ENCODE measurements at regions not wholly inside any gene's neighbourhood (a gene's known extent, or its start where the extent isn't known, plus 50 kb on each side); places are given as distances from the start of the nearest gene placed in this dataset.

- no peak for DNase-seq (ENCODE audit: low read depth, low spot score)
- H3K27me3 ChIP-seq (ENCODE audit: control insufficient read depth, insufficient read depth, low read length): no peaks in the 10 kb centered on the region
- no peaks in the 10 kb centered on the region for H3K9me3 ChIP-seq (ENCODE audit: control insufficient read depth, insufficient read depth, low read length)
- ChIA-PET POLR2A (interaction anchor here (0.7 to 2.9 kb wide), 7 partner anchors 13 to 232 kb away, joined by 3 to 21 read pairs (median 8); no protein-coding TSS in a partner anchor), CTCF (interaction anchor here (1.0 to 1.1 kb wide), 2 partner anchors 195 to 199 kb away, joined by 3 read pairs; no protein-coding TSS in a partner anchor)
- TF ChIP-seq, protein P1, sequence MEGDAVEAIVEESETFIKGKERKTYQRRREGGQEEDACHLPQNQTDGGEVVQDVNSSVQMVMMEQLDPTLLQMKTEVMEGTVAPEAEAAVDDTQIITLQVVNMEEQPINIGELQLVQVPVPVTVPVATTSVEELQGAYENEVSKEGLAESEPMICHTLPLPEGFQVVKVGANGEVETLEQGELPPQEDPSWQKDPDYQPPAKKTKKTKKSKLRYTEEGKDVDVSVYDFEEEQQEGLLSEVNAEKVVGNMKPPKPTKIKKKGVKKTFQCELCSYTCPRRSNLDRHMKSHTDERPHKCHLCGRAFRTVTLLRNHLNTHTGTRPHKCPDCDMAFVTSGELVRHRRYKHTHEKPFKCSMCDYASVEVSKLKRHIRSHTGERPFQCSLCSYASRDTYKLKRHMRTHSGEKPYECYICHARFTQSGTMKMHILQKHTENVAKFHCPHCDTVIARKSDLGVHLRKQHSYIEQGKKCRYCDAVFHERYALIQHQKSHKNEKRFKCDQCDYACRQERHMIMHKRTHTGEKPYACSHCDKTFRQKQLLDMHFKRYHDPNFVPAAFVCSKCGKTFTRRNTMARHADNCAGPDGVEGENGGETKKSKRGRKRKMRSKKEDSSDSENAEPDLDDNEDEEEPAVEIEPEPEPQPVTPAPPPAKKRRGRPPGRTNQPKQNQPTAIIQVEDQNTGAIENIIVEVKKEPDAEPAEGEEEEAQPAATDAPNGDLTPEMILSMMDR (IDR thresholded peaks at IDR 0.05; ENCODE audit: low read depth, low read length): no peak
- peak overlapping the region; percentile 81 for H3K27ac ChIP-seq (ENCODE audit: low read depth, low read length)
- no peak overlapping the region for H3K4me3 ChIP-seq (ENCODE audit: low read depth, low read length)
Observed at GRCh38 chrX:45711231-45711630, 510.6 kb upstream of the DIPK2B start.

DNA sequence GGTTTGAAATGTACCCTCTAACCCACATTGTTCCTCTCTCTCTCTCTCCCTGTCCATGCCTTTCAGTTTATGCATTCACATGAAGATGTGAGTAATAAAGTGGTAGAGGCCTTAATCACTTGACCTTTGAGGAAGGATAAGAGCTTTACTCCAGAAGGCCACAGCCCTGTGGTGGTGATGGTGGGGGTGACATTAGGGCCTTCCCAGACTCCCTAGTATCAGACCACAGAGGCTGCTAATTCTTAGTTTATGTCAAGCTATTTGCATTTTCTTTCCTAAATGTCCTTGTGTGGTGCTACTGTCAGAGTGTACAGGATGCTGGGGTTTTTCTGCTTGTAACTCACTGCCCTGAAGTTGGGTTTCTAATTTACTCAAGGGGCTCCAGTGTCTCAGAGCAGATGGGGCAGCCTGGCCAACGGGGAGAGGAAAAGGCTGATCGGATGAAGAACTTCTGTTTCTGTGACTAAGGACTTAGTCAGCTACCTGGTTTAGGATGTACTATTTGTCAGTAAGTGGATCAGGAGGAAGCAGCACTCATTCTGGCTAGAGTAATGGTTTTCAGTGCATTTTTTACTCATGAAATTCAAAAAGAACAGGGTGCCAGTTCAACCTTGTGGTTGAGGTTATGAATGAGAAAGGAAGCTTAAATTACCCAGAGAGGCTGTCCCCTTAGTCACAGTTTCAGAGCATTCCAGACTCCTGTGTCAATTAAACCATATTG lies 509.6 kb upstream of the DIPK2B start:
- Histone ChIP-seq H3K27ac (ENCODE audit: low read depth, low read length) (peak overlapping the region; percentile 78), H3K27me3 (ENCODE audit: control insufficient read depth, insufficient read depth, low read length) (no peaks in the 10 kb centered on the region), H3K4me3 (ENCODE audit: low read depth, low read length) (no peak overlapping the region), H3K9me3 (ENCODE audit: control insufficient read depth, insufficient read depth, low read length) (no peaks in the 10 kb centered on the region)
- ChIA-PET CTCF (interaction anchor here (0.6 to 1.1 kb wide), 3 partner anchors 46 to 270 kb away, joined by 3 read pairs; no protein-coding TSS in a partner anchor), POLR2A (interaction anchor here (1.3 to 2.9 kb wide), 10 partner anchors 12 to 231 kb away, joined by 3 to 21 read pairs (median 7); no protein-coding TSS in a partner anchor)
- peak; percentile 76 for DNase-seq (ENCODE audit: low read depth, low spot score)
- TF ChIP-seq, protein P1 (IDR thresholded peaks at IDR 0.05; ENCODE audit: low read depth, low read length): no peak

DNA sequence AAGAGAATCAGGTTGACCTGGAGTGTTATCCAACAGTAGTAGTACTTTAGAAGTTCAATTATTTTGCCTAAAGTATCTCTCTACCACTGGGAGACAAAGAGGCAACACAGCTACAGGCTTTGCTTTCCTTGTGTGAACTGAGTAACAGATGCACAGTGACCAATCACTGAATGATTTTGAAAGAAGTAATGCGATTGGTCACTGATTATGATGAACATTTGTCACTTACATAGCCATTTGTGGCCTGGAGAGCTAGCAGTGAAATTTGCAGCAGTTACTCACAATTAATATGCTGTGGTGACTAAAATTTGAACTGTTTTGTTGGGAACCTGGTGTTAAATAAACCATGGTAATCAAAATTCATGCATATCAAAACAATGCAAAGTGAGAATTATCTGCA lies 508.7 kb upstream of the DIPK2B start:
- Histone ChIP-seq H3K9me3 (ENCODE audit: control insufficient read depth, insufficient read depth, low read length) (no peaks in the 10 kb centered on the region), H3K4me3 (ENCODE audit: low read depth, low read length) (no peak overlapping the region), H3K27me3 (ENCODE audit: control insufficient read depth, insufficient read depth, low read length) (no peaks in the 10 kb centered on the region), H3K27ac (ENCODE audit: low read depth, low read length) (peak overlapping the region; percentile 31)
- TF ChIP-seq, protein P1 (IDR thresholded peaks at IDR 0.05; ENCODE audit: low read depth, low read length): no peak
- DNase-seq (ENCODE audit: low read depth, low spot score): no peak
- POLR2A ChIA-PET: interaction anchor here (1.0 to 2.0 kb wide), 8 partner anchors 11 to 194 kb away, joined by 3 to 18 read pairs (median 6); no protein-coding TSS in a partner anchor
- CTCF ChIA-PET: no interaction called here

DNA sequence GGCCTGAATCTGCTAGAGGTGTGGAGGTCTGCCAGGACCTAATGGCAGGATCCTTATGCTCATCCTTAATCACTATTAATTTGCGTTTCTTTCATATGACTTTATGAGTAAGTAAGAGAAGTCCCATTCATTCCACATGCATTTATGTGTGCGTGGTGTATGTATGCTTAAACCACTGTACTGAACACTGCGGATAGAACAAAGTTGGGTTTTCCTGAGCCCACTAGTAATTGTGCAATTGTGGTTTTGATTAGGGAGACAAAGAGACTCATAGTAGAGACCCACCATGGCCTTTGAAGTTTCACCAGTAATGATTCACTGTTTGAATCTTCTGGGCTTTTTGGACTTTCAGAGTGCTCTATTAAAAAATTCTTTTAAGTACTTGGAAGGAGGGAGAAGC lies 498.5 kb upstream of the DIPK2B start:
- Histone ChIP-seq H3K27ac (ENCODE audit: low read depth, low read length) (peak overlapping the region; percentile 21), H3K27me3 (ENCODE audit: control insufficient read depth, insufficient read depth, low read length) (no peaks in the 10 kb centered on the region)
- CTCF ChIA-PET: no interaction called here

More for the DNA sequence above, 498.5 kb upstream of the DIPK2B start:
- POLR2A ChIA-PET: interaction anchor here (3.0 kb wide), 1 partner anchor 11 kb away, joined by 17 read pairs; no protein-coding TSS in a partner anchor
- TF ChIP-seq, protein P1 (IDR thresholded peaks at IDR 0.05; ENCODE audit: low read depth, low read length): no peak
- no peaks in the 10 kb centered on the region for H3K9me3 ChIP-seq (ENCODE audit: control insufficient read depth, insufficient read depth, low read length)
- no peak for DNase-seq (ENCODE audit: low read depth, low spot score)
- H3K4me3 ChIP-seq (ENCODE audit: low read depth, low read length): no peak overlapping the region

All from AG04450 (cell line).